HPDE6-E6E7 (cell line): ENCODE measurements at regions not wholly inside any gene's neighbourhood (a gene's known extent, or its start where the extent isn't known, plus 50 kb on each side); places are given as distances from the start of the nearest gene placed in this dataset.

Experiments used
- DNase-seq: peaks from one replicate; pipeline ENCODE4 v3.0.0; 2011; ENCODE audit warnings: missing footprints; ENCODE audit errors: extremely low spot score

DNA sequence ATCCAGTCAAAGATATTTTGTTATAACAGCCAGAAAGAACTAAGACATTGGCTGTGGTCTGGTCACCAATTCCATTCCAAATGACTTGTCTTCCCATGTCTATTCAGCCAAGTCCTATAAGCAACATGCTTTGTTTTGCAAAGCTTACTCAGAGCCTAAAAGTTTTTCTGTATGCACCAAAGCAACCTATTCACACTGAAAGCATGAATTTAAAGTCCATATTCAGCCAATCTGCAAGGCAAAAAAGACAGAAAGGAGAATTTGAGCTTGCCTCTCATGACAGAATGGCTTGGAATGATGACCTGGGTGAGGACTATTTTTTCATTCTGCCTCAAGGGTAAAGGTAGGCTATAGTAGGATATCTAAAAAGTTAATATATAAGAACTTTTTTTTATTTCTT, 323.2 kb upstream of the NOCT start:
- DNase-seq: no peak

- DNase-seq: no peak
Observed at GRCh38 chr4:138689593-138689992, 326.0 kb upstream of the NOCT start.

DNA sequence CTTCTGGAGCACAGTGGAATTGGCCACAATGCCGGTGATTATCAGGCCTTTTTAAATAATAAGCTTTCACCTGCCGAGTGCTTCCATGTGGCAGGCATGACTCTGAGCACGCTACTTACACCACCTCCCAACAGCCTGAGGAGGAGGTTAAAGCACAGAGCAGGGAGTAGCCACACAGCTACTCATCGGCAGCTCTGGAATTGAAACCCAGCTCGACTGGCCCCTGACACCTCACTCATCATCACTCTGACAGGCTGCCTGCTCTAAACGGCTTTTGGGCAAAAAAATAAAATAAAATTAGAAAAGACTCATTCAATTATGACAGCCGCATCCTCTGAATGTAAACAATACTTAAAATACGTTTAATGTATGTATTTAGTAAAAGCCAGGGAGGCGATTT, 326.4 kb upstream of the NOCT start:
- DNase-seq: no peak

DNA sequence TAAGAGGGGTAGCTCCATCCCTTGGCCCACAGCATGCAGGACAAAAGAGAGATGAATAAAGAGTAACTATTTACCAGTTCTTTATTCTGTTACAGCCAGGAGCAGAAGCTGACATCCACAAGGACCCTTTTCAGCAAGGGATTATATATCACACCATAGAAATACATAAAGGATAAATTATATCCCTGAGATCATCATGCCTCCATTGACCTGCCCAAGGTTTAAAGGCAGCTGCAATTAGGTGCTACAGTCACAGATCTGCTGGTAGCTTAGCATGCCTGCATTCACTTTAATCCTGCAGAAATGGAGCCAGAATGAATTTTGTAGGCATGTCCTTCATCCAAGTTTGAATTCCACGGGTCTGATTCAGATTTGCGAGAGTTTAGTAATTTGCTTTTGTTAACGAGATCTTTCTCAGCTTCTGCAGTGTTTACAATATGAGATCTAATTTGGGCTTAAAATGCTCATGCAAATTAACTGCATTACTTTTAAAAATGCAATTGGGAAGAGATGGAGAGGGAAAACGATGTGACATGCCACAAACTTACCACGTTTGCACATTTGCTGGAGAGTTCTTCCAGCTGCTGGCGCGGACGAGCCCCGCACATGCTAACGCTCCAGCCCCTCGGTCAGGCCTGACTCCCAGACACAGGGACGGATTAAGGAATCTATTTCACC, 327.0 kb upstream of the NOCT start:
- no peak for DNase-seq

DNA sequence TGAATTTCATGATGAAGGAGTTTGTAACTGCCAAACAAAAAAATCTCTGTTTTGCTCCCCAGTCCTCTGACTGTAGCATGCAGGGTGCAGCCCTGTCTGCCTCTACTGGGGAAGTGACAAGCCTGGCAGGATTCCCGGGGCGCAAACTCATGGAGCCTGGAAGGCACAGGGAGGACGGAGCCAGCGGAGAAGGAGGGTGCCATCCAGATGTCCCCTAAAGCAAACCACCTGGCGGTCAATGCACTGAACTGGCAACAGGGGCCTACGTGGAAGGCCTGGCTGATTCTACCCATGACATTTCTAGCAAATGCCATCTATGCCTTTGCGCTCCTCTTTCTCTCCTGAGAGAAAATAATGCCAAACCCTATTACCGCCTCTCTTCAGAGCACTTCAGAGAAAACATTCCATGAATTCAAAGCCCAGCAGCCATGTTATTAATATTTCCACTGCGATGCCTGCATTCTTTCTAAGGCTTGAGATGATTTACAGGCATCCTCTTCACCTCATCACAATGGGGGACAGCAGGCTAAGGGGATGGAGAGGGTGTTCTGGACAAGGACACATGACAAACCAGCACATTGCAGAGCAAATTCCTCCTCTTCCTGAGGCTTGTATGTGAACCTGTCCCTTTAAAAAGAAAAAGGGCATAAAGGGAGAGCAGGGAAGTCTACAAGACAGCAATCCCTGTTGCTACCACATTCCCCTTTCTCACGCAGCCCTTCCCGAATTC, 329.3 kb upstream of the NOCT start:
- DNase-seq: no peak

- no peak for DNase-seq
Observed at GRCh38 chr4:138685316-138685715, 330.3 kb upstream of the NOCT start.

DNA sequence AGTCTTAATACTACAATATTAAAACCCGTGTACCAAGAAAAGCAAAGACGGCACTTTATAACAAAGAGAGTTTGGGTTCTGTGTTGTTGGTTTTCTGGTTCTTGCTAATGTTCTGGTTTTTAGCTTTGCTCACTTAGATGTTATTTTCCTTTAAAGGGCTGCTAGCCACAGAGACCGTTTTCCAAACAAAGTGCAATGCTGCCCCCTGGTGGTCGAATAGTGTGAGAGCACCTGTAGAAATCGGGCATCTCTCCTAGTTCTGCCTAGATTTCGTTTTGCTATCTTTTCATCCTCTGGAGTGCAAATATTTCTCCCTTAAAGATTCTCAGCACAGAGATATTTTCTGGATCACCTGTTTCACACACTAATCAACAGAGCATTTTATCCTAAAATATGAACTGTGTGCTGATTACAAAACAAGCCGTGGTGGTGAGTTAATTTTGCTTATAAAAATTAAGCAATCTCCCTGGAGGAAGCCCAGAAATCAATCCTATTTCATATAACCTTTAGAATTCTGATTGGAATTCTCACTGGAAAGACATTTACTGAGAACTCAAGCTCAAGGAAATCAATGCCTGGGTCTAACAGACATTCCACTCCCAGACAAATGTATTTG, 334.5 kb upstream of the NOCT start:
- peak; percentile 26 for DNase-seq

GRCh38 chr4:138680256-138680655, 335.3 kb upstream of the NOCT start:
- DNase-seq: no peak

GRCh38 chr4:138678985-138679746, 336.4 kb upstream of the NOCT start:
- DNase-seq: no peak

- DNase-seq: no peak
Observed at GRCh38 chr4:138677748-138678147, 337.8 kb upstream of the NOCT start.

DNA sequence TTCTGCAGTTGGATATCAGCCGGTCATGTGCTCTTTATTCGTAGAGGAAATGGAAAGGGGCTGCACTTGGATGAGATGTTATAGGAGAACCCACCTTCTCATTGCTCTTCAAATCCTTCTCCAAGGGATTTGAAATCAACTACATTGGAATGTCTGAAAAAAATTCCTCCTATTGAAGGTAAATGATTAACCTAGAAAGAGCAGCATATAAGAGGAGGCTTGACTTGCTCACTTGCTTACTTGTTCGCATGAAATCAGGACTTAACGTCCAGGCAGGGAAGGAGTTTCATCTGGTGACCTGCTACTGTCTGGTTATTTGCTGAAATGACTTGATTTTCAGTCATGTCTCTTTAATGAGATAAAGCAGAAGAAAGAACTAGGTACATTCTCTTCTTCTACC, 338.4 kb upstream of the NOCT start:
- no peak for DNase-seq

- DNase-seq: no peak
Observed at GRCh38 chr4:138675685-138676084, 339.9 kb upstream of the NOCT start.

DNA sequence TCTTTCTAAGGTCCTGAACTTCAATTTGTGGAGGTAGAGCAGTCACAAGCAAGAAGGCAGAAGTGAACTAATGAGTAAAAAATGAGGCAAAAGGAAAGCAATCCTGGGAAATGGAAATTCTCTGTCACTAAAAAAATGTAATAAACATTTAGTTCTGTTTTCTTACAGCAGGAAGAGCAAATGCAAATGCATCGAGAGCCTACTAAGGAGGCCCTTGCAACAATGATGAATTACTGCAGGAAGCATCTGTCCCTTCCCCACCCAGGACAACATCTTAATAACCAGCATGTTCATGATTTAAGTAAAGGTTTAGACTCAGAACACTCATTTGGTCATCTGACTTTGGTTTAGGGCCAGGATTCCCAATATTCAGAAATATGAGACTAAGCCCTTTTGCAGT, 341.4 kb upstream of the NOCT start:
- no peak for DNase-seq

- no peak for DNase-seq
Observed at GRCh38 chr4:138673053-138673452, 342.5 kb upstream of the NOCT start.

DNA sequence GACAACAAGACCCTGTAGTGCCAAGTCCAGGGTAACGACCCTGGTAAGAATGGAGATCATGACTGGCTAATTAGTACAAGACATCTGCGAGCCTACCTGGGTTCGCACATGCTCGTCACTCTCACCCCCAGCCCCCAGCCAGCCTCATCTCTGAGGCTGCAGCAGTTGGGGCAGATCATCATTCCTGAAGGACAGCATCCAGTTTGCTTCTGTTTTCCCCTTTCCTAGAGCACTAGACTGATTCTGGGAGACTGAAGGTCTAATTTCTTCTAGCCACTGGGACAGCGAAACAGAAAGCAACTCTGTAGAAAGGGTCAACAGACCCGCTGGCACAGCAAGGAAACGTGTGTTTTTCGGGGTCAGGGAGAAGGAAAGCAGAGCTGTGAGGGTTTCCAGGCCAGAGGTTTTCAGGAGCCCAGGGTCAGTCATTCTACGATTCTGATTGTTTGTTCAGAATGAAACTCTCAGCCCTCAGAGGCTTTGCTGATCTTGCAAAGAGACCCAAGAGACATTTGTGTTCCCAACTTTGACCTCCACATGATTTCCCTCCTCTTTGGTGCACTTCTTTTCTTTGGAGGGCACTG, 343.1 kb upstream of the NOCT start:
- no peak for DNase-seq

DNA sequence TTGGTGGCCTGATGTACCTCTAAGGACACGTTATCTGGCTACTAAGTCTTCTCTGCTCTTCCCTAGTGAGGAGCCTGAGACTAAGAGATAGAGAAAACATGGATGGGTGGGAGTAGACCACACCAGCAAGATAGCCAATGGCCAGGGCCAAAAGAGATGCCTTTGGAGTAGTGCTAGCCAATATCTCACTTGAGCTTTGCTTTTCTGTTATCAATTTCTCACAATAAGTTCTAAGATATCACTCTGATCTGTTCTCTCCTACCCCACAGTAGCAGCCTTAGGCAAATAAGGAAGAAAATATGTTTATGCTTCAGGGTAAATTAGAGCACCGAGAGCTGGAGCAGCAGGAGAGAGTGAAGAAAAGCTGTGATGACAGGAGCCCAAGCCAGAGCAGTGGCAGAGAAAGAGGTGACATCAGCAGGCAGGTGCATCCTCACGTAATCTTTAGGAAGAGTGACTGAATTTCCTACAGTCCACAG, 343.9 kb upstream of the NOCT start:
- DNase-seq: no peak

DNA sequence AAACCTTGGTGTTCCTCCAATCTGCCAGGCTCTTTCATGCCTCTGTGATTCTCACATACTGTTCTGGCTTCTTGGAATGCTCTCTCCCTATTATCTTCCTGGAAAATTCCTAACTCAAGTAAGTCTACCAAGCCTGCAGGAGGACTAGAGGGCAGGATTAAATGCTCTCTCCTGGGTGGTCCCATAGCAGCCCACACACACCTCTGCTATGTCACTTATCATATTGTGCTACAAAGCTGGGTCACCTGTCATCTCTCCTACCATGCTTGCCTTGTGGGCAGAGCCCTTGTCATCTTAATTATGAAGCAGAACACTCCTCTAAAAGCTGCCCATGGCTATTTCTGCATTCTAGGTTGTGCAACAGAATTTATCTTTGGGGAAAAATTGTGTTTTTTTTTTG, 344.5 kb upstream of the NOCT start:
- DNase-seq: no peak

GRCh38 chr4:138670681-138671080, 344.9 kb upstream of the NOCT start:
- DNase-seq: no peak

- no peak for DNase-seq
Observed at GRCh38 chr4:138669479-138670315, 345.9 kb upstream of the NOCT start.

- no peak for DNase-seq
Observed at GRCh38 chr4:138668309-138668708, 347.3 kb upstream of the NOCT start.

GRCh38 chr4:138666366-138666765, 349.2 kb upstream of the NOCT start:
- no peak for DNase-seq
